C4-2B (cell line): ENCODE measurements at regions not wholly inside any gene's neighbourhood (a gene's known extent, or its start where the extent isn't known, plus 50 kb on each side); places are given as distances from the start of the nearest gene placed in this dataset.

Experiments used
- H3K27ac ChIP-seq: fragments of 450-650 bp; 2 replicates; pipeline ENCODE4 v1.5.1; 2017
- CTCF ChIP-seq: fragments of 450-650 bp; conservative IDR thresholded peaks from 2 replicates; pipeline ENCODE4 v1.5.1; 2017; ENCODE audit warnings: mild to moderate bottlenecking
- ZFX ChIP-seq: fragments of 450-650 bp; IDR thresholded peaks from 2 replicates; pipeline ENCODE4 v1.6.1; 2017

- TF ChIP-seq CTCF (no peak), ZFX (no peak)
- no peak overlapping the region for H3K27ac ChIP-seq
These were observed 85.3 kb downstream of the C16orf95 start for GRCh38 chr16:87231911-87232310.

GRCh38 chr16:87233928-87234327 is 83.3 kb downstream of the C16orf95 start:
- TF ChIP-seq CTCF (no peak), ZFX (no peak)

GRCh38 chr16:87234601-87235000 is 82.6 kb downstream of the C16orf95 start:
- TF ChIP-seq ZFX (no peak), CTCF (no peak)
- H3K27ac ChIP-seq: no peak overlapping the region

More at GRCh38 chr16:87233928-87234327, 83.3 kb downstream of the C16orf95 start:
- H3K27ac ChIP-seq: no peak overlapping the region; the same call in 1 of the 2 replicates

- TF ChIP-seq ZFX (no peak), CTCF (no peak)
- H3K27ac ChIP-seq: no peak overlapping the region
These were observed 81.2 kb downstream of the C16orf95 start for GRCh38 chr16:87235810-87236515.

- no peak overlapping the region for H3K27ac ChIP-seq
These were observed 80.6 kb downstream of the C16orf95 start for GRCh38 chr16:87236516-87237115.

GRCh38 chr16:87238361-87238715 is 78.9 kb downstream of the C16orf95 start:
- TF ChIP-seq CTCF: no peak
- TF ChIP-seq ZFX: no peak

More at GRCh38 chr16:87236516-87237115, 80.6 kb downstream of the C16orf95 start:
- TF ChIP-seq CTCF: no peak
- no peak for TF ChIP-seq ZFX

GRCh38 chr16:87239545-87239944 is 77.6 kb downstream of the C16orf95 start:
- TF ChIP-seq CTCF: no peak
- no peak overlapping the region for H3K27ac ChIP-seq

More at GRCh38 chr16:87238361-87238715, 78.9 kb downstream of the C16orf95 start:
- no peak overlapping the region for H3K27ac ChIP-seq
